Uterus (tissue), 2 donors: ENCODE measurements at regions not wholly inside any gene's neighbourhood (a gene's known extent, or its start where the extent isn't known, plus 50 kb on each side); places are given as distances from the start of the nearest gene placed in this dataset.

Source experiments
- POLR2A ChIP-seq, 2 donors: fragments of 450-650 bp; IDR thresholded peaks; one replicate each; pipeline ENCODE4 v1.6.1; 2016; ENCODE audit warnings: antibody characterized with exemption in 2 of 2, mild to moderate bottlenecking in 1 of 2, moderate library complexity in 1 of 2
- TF ChIP-seq, protein P1 (sequence below), 4 experiments: fragments of 200-600 bp in 2 of 4; fragments of 450-650 bp in 2 of 4; sonication (generic) in 2 of 4; IDR thresholded peaks; one replicate each; pipeline ENCODE4 v1.5.1; 2016 to 2019; ENCODE audit warnings: antibody characterized with exemption in 4 of 4, mild to moderate bottlenecking in 2 of 4, moderate library complexity in 1 of 4

DNA sequence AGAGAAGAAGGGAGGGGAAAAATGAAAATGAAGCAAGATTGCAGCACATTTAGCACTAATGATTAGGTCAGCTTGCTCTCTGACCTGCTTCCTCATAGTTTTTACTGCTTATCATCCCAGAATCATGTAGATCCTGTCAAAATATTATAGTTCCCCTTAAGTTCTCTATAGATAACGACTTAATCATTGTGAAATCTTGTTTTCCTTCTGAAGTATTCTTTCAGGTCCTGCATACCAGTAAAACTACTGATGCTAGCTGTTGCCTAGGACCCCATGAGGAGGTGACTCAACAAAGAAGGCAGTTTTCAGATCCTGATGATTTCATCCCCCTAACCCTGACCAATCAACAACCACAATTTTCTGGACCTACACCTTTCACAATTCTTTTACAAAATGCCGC is 1131.7 kb downstream of the SLITRK5 start:
- TF ChIP-seq, protein P1, sequence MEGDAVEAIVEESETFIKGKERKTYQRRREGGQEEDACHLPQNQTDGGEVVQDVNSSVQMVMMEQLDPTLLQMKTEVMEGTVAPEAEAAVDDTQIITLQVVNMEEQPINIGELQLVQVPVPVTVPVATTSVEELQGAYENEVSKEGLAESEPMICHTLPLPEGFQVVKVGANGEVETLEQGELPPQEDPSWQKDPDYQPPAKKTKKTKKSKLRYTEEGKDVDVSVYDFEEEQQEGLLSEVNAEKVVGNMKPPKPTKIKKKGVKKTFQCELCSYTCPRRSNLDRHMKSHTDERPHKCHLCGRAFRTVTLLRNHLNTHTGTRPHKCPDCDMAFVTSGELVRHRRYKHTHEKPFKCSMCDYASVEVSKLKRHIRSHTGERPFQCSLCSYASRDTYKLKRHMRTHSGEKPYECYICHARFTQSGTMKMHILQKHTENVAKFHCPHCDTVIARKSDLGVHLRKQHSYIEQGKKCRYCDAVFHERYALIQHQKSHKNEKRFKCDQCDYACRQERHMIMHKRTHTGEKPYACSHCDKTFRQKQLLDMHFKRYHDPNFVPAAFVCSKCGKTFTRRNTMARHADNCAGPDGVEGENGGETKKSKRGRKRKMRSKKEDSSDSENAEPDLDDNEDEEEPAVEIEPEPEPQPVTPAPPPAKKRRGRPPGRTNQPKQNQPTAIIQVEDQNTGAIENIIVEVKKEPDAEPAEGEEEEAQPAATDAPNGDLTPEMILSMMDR (IDR thresholded peaks at IDR 0.05): no peak
- TF ChIP-seq POLR2A (IDR thresholded peaks at IDR 0.05): no peak
